Endothelial cell (in vitro differentiated cells): ENCODE measurements at regions not wholly inside any gene's neighbourhood (a gene's known extent, or its start where the extent isn't known, plus 50 kb on each side); places are given as distances from the start of the nearest gene placed in this dataset.

Source experiments
- DNase-seq: peaks from one replicate; pipeline ENCODE4 v3.0.0; 2021; ENCODE audit warnings: low spot score
- H3K27ac Mint-ChIP-seq: one replicate; pipeline ENCODE4 v1.8.0; 2021; ENCODE audit warnings: mixed read lengths, inconsistent platforms; ENCODE audit not compliant: unreplicated experiment
- H3K27me3 Mint-ChIP-seq: one replicate; pipeline ENCODE4 v1.8.0; 2021; ENCODE audit warnings: mild to moderate bottlenecking, moderate library complexity, mixed read lengths, inconsistent platforms; ENCODE audit not compliant: unreplicated experiment
- H3K36me3 Mint-ChIP-seq: one replicate; pipeline ENCODE4 v1.8.0; 2021; ENCODE audit warnings: mild to moderate bottlenecking, low read depth, mixed read lengths, inconsistent platforms; ENCODE audit not compliant: unreplicated experiment
- H3K4me1 Mint-ChIP-seq: one replicate; pipeline ENCODE4 v1.8.0; 2021; ENCODE audit warnings: mild to moderate bottlenecking, mixed read lengths, inconsistent platforms; ENCODE audit not compliant: unreplicated experiment
- H3K4me3 Mint-ChIP-seq: one replicate; pipeline ENCODE4 v1.8.0; 2021; ENCODE audit warnings: mild to moderate bottlenecking, mixed read lengths, inconsistent platforms; ENCODE audit not compliant: unreplicated experiment
- H3K9me3 Mint-ChIP-seq: one replicate; pipeline ENCODE4 v1.8.0; 2021; ENCODE audit warnings: mixed read lengths, inconsistent platforms; ENCODE audit not compliant: unreplicated experiment
- TF ChIP-seq, protein P1 (sequence below): fragments of 200-600 bp; sonication (generic); IDR thresholded peaks from one replicate; pipeline ENCODE4 v1.5.0; 2021; ENCODE audit warnings: antibody characterized with exemption; ENCODE audit not compliant: unreplicated experiment

GRCh38 chr13:61170856-61171255 lies 244.8 kb downstream of the PCDH20 start:
- TF ChIP-seq, protein P1, sequence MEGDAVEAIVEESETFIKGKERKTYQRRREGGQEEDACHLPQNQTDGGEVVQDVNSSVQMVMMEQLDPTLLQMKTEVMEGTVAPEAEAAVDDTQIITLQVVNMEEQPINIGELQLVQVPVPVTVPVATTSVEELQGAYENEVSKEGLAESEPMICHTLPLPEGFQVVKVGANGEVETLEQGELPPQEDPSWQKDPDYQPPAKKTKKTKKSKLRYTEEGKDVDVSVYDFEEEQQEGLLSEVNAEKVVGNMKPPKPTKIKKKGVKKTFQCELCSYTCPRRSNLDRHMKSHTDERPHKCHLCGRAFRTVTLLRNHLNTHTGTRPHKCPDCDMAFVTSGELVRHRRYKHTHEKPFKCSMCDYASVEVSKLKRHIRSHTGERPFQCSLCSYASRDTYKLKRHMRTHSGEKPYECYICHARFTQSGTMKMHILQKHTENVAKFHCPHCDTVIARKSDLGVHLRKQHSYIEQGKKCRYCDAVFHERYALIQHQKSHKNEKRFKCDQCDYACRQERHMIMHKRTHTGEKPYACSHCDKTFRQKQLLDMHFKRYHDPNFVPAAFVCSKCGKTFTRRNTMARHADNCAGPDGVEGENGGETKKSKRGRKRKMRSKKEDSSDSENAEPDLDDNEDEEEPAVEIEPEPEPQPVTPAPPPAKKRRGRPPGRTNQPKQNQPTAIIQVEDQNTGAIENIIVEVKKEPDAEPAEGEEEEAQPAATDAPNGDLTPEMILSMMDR, result no peak
- no peaks in the 10 kb centered on the region for H3K4me1 Mint-ChIP-seq
- no peaks in the 10 kb centered on the region for H3K36me3 Mint-ChIP-seq
- no peak overlapping the region for H3K4me3 Mint-ChIP-seq
- H3K27ac Mint-ChIP-seq, result no peak overlapping the region
- DNase-seq, result no peak
- H3K27me3 Mint-ChIP-seq, result no peaks in the 10 kb centered on the region
- H3K9me3 Mint-ChIP-seq, result no peaks in the 10 kb centered on the region

DNA sequence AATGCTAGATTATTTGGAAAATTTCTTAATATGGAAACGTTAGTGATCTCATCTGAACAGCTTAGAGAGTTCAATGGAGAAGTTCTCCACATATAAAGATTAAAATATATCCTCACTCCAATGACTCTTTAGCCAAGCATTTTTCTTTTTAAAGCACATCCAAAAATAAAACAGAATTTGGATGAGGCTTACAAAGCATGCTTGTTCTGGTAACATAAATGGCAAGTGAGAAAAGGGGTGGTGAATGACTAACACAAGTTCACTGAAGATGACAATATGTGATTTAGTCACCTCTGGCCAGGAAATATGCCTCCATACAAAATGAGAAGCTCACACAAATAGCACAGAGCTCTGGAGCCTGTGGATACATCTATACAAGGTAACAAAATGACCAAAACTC lies 253.0 kb downstream of the PCDH20 start:
- TF ChIP-seq, protein P1, result no peak
- Mint-ChIP-seq H3K9me3 (no peaks in the 10 kb centered on the region), H3K27me3 (no peaks in the 10 kb centered on the region), H3K27ac (no peak overlapping the region), H3K4me1 (no peaks in the 10 kb centered on the region), H3K4me3 (no peak overlapping the region), H3K36me3 (no peaks in the 10 kb centered on the region)
- no peak for DNase-seq

DNA sequence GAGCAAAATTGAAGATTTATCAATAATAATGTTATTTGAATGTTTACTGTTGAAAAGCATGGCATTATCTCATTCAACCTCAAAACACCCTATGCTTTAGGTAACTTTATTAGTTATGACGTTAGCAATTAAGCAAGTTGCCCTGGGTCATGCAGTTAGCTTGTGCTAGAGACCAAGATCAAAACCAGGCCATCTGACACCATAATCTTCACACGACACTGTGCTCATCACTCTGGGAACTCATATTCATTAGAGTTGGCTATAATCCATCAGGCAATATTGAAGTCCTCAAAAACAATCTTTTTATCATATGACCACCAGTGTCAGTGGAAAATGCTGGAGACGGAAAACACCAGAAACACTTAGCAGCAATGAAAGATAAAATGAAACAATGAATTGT lies 253.5 kb downstream of the PCDH20 start:
- DNase-seq, result no peak
- H3K4me1 Mint-ChIP-seq, result no peaks in the 10 kb centered on the region
- no peaks in the 10 kb centered on the region for H3K36me3 Mint-ChIP-seq
- no peak overlapping the region for H3K4me3 Mint-ChIP-seq
- no peaks in the 10 kb centered on the region for H3K9me3 Mint-ChIP-seq
- H3K27ac Mint-ChIP-seq, result no peak overlapping the region
- H3K27me3 Mint-ChIP-seq, result no peaks in the 10 kb centered on the region
- TF ChIP-seq, protein P1, result no peak

DNA sequence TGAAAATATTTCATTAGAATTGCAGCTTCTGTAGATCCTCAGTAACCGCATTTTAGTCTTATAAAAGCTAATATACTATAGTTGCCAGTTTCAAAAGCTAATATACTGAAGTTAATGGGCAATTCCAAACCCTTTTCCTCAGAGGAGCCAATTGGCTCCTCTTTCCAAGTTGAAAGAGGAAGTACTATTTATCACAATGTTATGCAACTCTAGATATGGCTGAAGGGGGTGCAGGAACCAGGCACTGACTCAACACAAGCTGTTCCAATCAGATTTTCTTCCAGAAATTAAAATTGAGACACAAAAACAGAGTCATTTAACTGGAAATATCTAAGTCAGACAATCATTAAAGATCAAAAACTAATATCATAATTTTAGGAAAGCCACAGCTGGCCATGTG lies 258.9 kb downstream of the PCDH20 start:
- H3K9me3 Mint-ChIP-seq, result no peaks in the 10 kb centered on the region
- no peak overlapping the region for H3K27ac Mint-ChIP-seq
- no peak overlapping the region for H3K4me3 Mint-ChIP-seq
- TF ChIP-seq, protein P1, result no peak
- H3K27me3 Mint-ChIP-seq, result peaks cover 1% of the 10 kb centered on the region
- DNase-seq, result no peak
- H3K4me1 Mint-ChIP-seq, result no peaks in the 10 kb centered on the region
- H3K36me3 Mint-ChIP-seq, result no peaks in the 10 kb centered on the region

GRCh38 chr13:61151062-61151461 lies 264.6 kb downstream of the PCDH20 start:
- no peak for DNase-seq
- peaks cover 11% of the 10 kb centered on the region for H3K4me1 Mint-ChIP-seq
- H3K4me3 Mint-ChIP-seq, result no peak overlapping the region
- no peaks in the 10 kb centered on the region for H3K9me3 Mint-ChIP-seq
- TF ChIP-seq, protein P1, result no peak
- H3K36me3 Mint-ChIP-seq, result no peaks in the 10 kb centered on the region
- H3K27ac Mint-ChIP-seq, result no peak overlapping the region
- peaks cover 1% of the 10 kb centered on the region for H3K27me3 Mint-ChIP-seq
